ENCODE measurements at regions not wholly inside any gene's neighbourhood (a gene's known extent, or its start where the extent isn't known, plus 50 kb on each side); places are given as distances from the start of the nearest gene placed in this dataset.

DNA sequence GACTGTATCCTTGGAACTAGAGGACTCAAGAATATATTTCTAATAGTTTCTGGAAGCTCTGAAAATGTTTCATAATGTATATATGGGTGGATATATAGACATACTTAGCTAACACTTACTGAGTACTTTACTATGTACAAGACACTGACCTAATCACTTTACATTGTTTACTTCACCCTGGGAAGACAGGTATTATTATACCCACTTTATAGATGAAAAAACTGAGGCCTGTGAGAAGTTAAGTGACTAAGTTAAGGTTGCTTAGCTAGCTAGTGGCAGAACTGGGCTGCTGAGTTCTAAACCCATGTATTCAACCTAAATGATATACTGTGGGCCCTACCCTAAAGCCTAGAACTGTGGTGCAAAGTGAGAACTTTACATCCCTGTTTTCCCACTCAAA lies 79.1 kb upstream of the SSTR1 start:
- no peaks in the 10 kb centered on the region for H3K36me3 Mint-ChIP-seq (ENCODE audit: low read depth, unreplicated experiment)
- no peak for DNase-seq (ENCODE audit: low spot score)
- peaks cover 16% of the 10 kb centered on the region for H3K4me1 Mint-ChIP-seq (ENCODE audit: unreplicated experiment)
- H3K27me3 Mint-ChIP-seq (ENCODE audit: unreplicated experiment): peaks cover 2% of the 10 kb centered on the region
- H3K9me3 Mint-ChIP-seq (ENCODE audit: unreplicated experiment): no peaks in the 10 kb centered on the region
- TF ChIP-seq, protein P1, sequence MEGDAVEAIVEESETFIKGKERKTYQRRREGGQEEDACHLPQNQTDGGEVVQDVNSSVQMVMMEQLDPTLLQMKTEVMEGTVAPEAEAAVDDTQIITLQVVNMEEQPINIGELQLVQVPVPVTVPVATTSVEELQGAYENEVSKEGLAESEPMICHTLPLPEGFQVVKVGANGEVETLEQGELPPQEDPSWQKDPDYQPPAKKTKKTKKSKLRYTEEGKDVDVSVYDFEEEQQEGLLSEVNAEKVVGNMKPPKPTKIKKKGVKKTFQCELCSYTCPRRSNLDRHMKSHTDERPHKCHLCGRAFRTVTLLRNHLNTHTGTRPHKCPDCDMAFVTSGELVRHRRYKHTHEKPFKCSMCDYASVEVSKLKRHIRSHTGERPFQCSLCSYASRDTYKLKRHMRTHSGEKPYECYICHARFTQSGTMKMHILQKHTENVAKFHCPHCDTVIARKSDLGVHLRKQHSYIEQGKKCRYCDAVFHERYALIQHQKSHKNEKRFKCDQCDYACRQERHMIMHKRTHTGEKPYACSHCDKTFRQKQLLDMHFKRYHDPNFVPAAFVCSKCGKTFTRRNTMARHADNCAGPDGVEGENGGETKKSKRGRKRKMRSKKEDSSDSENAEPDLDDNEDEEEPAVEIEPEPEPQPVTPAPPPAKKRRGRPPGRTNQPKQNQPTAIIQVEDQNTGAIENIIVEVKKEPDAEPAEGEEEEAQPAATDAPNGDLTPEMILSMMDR (IDR thresholded peaks at IDR 0.05; ENCODE audit: unreplicated experiment): no peak
- H3K27ac Mint-ChIP-seq (ENCODE audit: unreplicated experiment): no peak overlapping the region
- no peak overlapping the region for H3K4me3 Mint-ChIP-seq (ENCODE audit: unreplicated experiment)

DNA sequence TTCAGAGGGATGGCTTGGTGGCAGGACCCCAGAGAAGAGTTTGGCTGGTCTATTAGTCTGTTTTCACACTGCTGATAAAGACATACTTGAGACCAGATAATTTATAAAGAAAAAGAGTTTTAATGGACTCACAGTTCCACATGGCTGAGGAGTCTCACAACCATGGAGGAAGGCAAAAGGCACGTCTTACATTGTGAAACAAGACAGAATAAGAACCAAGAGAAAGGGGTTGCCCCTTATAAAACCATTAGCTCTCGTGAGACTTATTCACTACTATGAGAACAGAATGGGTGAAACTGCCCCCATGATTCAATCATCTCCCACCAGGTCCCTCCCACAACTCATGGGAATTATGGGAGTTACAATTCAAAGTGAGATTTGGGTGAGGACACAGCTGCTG lies 78.5 kb upstream of the SSTR1 start:
- TF ChIP-seq, protein P1 (IDR thresholded peaks at IDR 0.05; ENCODE audit: unreplicated experiment): no peak
- no peak overlapping the region for H3K27ac Mint-ChIP-seq (ENCODE audit: unreplicated experiment)
- no peaks in the 10 kb centered on the region for H3K36me3 Mint-ChIP-seq (ENCODE audit: low read depth, unreplicated experiment)
- H3K4me1 Mint-ChIP-seq (ENCODE audit: unreplicated experiment): peaks cover 15% of the 10 kb centered on the region
- H3K4me3 Mint-ChIP-seq (ENCODE audit: unreplicated experiment): no peak overlapping the region
- H3K27me3 Mint-ChIP-seq (ENCODE audit: unreplicated experiment): peaks cover 2% of the 10 kb centered on the region
- H3K9me3 Mint-ChIP-seq (ENCODE audit: unreplicated experiment): no peaks in the 10 kb centered on the region
- no peak for DNase-seq (ENCODE audit: low spot score)

DNA sequence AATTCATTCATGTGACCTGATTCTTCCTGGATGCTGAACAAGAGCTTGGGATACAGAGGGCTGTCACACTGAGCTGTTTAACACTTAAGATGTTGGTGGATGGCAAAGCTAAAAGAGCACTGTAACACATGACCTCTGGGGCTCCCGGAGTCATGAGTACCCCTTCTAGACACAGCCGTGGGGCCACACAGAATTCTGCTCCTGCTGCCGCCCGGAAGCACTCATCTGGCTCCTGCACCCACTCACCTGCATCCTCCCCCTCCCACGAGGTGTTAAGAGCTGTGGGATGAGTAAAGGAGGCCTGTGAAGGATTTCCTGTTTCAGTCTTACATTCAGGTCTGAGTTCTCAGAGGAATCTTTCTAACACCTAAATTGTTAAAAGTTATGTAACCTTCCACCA lies 78.0 kb upstream of the SSTR1 start:
- no peak for DNase-seq (ENCODE audit: low spot score)
- H3K27me3 Mint-ChIP-seq (ENCODE audit: unreplicated experiment): peaks cover 2% of the 10 kb centered on the region
- H3K4me1 Mint-ChIP-seq (ENCODE audit: unreplicated experiment): peaks cover 11% of the 10 kb centered on the region
- H3K9me3 Mint-ChIP-seq (ENCODE audit: unreplicated experiment): no peaks in the 10 kb centered on the region
- H3K4me3 Mint-ChIP-seq (ENCODE audit: unreplicated experiment): no peak overlapping the region
- no peak overlapping the region for H3K27ac Mint-ChIP-seq (ENCODE audit: unreplicated experiment)
- no peaks in the 10 kb centered on the region for H3K36me3 Mint-ChIP-seq (ENCODE audit: low read depth, unreplicated experiment)
- TF ChIP-seq, protein P1 (IDR thresholded peaks at IDR 0.05; ENCODE audit: unreplicated experiment): no peak

DNA sequence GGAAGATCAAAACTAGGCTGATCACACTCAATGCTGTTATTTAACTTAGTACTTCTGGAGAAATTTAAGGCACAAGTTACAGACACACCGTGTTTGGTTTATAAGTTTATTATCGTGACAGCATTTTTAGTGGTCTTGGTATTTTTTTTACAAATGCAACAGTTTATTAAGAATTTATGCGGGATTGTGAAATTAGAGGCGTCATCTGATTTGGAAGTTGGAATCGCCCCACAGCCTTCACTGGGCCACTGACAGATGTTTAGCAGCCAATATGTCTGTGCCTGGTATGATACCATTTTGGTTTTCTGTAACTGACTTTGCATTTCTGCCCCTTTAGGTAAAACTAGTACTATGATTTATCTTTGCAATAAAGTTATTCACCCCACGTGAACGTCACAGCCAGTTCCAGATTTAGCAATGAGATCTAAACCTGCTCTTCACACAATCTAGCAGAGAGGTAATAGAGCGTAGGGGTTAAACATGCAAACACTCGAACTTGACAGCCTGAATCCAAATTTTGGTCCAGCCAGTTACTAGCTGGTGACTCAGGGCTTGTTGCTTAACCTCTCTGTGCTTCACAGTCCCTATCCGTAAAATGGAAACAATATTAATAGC lies 73.2 kb upstream of the SSTR1 start:
- no peaks in the 10 kb centered on the region for H3K36me3 Mint-ChIP-seq (ENCODE audit: low read depth, unreplicated experiment)
- H3K4me1 Mint-ChIP-seq (ENCODE audit: unreplicated experiment): no peaks in the 10 kb centered on the region
- no peak overlapping the region for H3K27ac Mint-ChIP-seq (ENCODE audit: unreplicated experiment)
- DNase-seq (ENCODE audit: low spot score): no peak
- TF ChIP-seq, protein P1 (IDR thresholded peaks at IDR 0.05; ENCODE audit: unreplicated experiment): no peak
- H3K9me3 Mint-ChIP-seq (ENCODE audit: unreplicated experiment): no peaks in the 10 kb centered on the region
- no peak overlapping the region for H3K4me3 Mint-ChIP-seq (ENCODE audit: unreplicated experiment)
- peaks cover 2% of the 10 kb centered on the region for H3K27me3 Mint-ChIP-seq (ENCODE audit: unreplicated experiment)

DNA sequence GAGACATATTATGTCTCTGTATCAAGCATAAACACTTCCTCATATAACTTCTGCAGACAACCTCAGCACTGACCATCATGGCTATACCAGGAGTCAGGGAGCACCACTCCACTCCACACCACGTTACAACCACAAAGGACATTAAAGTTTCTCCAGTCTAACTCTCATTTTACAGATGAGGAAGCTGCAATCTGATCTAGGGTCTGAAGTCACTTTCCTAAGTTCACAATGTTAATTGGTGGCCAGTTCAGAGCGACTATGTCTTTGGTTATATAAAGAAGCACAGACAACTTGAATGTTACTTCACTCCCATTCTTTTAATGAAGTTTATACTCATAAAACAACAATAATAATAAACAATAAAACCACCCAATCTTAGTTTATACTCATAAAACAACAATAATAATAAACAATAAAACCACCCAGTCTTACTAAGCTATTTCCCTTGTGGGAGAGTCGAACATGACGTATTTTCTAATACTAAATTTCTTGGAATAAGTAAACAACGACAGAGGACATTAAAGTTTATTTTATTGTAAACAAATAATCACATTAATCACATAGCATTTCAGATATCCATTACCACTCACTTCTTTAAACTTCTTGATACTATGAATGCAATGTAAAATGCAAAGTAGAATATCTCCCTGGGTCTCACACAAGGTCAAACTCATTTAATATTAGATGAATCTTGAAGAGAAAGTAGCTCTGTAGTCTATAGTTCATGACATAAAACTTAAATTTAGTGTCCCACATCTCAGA lies 72.4 kb upstream of the SSTR1 start:
- Mint-ChIP-seq H3K27me3 (ENCODE audit: unreplicated experiment) (peaks cover 2% of the 10 kb centered on the region), H3K9me3 (ENCODE audit: unreplicated experiment) (no peaks in the 10 kb centered on the region), H3K27ac (ENCODE audit: unreplicated experiment) (no peak overlapping the region), H3K4me1 (ENCODE audit: unreplicated experiment) (no peaks in the 10 kb centered on the region), H3K4me3 (ENCODE audit: unreplicated experiment) (no peak overlapping the region), H3K36me3 (ENCODE audit: low read depth, unreplicated experiment) (no peaks in the 10 kb centered on the region)
- no peak for DNase-seq (ENCODE audit: low spot score)
- TF ChIP-seq, protein P1 (IDR thresholded peaks at IDR 0.05; ENCODE audit: unreplicated experiment): no peak

All from endothelial cell (in vitro differentiated cells).